ENCODE measurements at regions not wholly inside any gene's neighbourhood (a gene's known extent, or its start where the extent isn't known, plus 50 kb on each side); places are given as distances from the start of the nearest gene placed in this dataset.
"Not testable (repeated sequence)": the region's sequence is repeated elsewhere in the genome, so short reads cannot be mapped to it uniquely, and the experiment has no call there.

DNA sequence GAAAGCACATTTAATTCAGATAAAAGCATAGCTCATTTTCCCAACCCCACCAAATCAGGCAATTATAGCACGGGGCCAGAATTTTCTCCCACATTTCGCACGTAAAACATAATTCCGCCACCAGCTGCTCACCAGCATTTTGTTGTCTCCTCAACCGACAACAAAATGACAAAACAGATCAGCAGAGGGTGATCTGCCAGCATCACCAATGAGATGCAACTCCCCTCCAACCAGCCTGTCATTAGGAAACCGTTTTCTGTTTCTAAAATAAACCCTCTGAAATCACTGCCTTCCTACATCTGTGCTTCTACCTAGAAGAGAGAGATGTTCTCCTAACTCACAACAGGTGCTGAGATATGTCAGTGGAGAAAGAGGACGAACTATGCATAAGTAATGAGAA lies 654.8 kb upstream of the CPEB2 start:
- TF ChIP-seq, protein P1, sequence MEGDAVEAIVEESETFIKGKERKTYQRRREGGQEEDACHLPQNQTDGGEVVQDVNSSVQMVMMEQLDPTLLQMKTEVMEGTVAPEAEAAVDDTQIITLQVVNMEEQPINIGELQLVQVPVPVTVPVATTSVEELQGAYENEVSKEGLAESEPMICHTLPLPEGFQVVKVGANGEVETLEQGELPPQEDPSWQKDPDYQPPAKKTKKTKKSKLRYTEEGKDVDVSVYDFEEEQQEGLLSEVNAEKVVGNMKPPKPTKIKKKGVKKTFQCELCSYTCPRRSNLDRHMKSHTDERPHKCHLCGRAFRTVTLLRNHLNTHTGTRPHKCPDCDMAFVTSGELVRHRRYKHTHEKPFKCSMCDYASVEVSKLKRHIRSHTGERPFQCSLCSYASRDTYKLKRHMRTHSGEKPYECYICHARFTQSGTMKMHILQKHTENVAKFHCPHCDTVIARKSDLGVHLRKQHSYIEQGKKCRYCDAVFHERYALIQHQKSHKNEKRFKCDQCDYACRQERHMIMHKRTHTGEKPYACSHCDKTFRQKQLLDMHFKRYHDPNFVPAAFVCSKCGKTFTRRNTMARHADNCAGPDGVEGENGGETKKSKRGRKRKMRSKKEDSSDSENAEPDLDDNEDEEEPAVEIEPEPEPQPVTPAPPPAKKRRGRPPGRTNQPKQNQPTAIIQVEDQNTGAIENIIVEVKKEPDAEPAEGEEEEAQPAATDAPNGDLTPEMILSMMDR (IDR thresholded peaks at IDR 0.05; ENCODE audit: low read depth, low read length), result no peak
- no peak overlapping the region for H3K4me3 ChIP-seq (replicated peaks in 1 of 2; ENCODE audit: low read depth in 2 of 2, low read length in 2 of 2)
- no peak for DNase-seq (ENCODE audit: low read depth in 2 of 2)

DNA sequence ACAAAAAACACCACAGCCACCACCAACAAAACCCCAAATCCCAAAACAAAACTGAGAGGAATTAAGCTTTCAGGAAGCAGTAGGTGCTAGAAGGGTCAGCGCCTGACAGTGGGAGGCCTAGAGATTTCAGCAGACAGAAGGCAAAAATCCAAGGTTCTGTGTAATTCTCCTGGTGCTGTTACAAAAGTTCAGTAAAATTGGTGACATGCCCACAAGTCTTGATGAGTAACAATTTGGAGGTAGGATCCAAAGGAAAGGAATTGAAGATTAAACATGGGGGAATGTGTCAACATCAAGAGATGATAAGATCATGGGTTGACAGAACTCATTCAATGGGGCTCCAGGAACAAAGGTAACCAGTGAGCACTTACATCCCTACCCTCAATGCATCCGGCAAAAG lies 653.8 kb upstream of the CPEB2 start:
- peak; percentile 29 to 41 for DNase-seq (ENCODE audit: low read depth in 2 of 2)
- TF ChIP-seq, protein P1 (IDR thresholded peaks at IDR 0.05; ENCODE audit: low read depth, low read length), result no peak

DNA sequence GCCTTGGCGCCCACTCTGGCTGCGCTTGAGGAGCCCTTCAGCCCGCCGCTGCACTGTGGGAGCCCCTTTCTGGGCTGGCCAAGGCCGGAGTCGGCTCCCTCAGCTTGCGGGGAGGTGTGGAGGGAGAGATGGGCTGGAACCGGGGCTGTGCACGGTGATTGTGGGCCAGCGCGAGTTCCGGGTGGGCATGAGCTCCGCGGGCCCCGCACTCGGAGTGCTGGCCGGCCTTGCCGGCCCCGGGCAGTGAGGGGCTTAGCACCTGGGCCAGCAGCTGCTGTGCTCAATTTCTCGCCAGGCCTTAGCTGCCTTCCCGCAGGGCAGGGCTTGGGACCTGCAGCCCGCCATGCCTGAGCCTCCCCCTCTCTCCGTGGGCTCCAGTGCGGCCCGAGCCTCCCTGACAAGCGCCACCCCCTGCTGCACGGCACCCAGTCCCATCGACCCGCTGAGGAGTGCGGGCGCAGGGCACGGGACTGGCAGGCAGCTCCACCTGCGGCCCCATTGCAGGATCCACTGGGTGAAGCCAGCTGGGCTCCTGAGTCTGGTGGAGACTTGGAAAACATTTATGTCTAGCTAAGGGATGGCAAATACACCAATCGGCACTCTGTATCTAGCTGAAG lies 643.6 kb upstream of the CPEB2 start:
- DNase-seq (ENCODE audit: low read depth in 2 of 2); H3K4me3 ChIP-seq (replicated peaks in 1 of 2; ENCODE audit: low read depth in 2 of 2, low read length in 2 of 2): not testable (repeated sequence)

More for the DNA sequence above, 653.8 kb upstream of the CPEB2 start:
- no peak overlapping the region for H3K4me3 ChIP-seq (replicated peaks in 1 of 2; ENCODE audit: low read depth in 2 of 2, low read length in 2 of 2)

DNA sequence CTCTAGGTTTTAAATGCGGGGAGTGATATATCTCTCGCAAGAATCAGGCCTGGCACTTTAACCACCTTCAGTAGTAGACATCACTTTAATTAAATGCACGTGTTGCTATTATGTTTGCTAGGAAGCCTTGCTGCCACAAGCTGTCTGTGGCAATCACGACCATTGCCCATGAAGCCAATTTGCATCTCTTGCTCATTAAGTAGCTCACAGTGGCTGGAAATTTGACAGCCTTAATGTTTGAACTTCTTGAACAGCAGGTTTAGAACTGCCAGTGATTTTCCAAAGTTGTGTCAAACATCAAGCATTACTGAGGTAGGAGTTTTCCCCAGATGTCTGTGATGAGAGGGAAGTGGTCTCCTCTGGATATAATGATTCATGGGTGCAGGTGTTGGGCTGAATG lies 642.3 kb upstream of the CPEB2 start:
- TF ChIP-seq, protein P1 (IDR thresholded peaks at IDR 0.05; ENCODE audit: low read depth, low read length), result no peak
- no peak overlapping the region for H3K4me3 ChIP-seq (replicated peaks in 1 of 2; ENCODE audit: low read depth in 2 of 2, low read length in 2 of 2)
- DNase-seq (ENCODE audit: low read depth in 2 of 2), result no peak

DNA sequence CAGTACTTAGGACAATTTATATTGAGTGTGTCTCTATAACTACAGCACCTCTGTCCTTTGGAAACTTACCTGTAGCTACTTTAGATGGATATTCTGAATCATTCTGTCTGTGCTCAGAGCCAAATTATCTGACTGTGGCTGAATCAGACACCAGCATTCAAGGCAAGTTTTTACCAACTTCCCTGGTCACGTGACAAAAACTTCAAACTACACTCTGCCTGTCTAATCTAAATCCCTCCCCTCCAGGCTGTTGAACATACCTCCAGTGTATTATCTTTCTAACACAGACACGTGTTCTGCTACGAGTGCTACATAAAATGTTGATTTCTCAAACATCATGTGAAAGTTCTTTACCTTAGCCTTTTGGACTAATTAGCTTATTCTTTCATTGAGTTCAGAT lies 641.2 kb upstream of the CPEB2 start:
- no peak for DNase-seq (ENCODE audit: low read depth in 2 of 2)
- H3K4me3 ChIP-seq (replicated peaks in 1 of 2; ENCODE audit: low read depth in 2 of 2, low read length in 2 of 2), result no peak overlapping the region
- TF ChIP-seq, protein P1 (IDR thresholded peaks at IDR 0.05; ENCODE audit: low read depth, low read length), result no peak

DNA sequence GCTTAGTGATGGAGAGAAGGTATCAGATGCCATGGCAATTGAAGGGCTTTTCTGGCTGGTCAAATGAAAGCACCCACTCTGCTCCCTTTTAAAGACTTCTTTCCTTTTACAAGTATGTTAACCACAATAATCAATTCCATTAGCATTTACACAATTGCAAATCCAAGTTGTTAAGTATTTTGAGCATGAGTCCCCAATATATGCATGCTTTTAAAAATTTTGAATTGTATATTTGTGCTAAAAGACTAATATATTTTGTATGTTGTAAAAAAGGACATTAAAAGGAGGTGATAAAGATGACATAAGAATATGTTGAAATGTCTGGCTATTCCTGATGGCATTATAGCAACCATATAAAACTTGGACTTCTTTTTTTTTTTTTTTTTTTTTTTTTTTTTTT lies 639.9 kb upstream of the CPEB2 start:
- DNase-seq (ENCODE audit: low read depth in 2 of 2), result no peak
- no peak overlapping the region for H3K4me3 ChIP-seq (replicated peaks in 1 of 2; ENCODE audit: low read depth in 2 of 2, low read length in 2 of 2)
- TF ChIP-seq, protein P1 (IDR thresholded peaks at IDR 0.05; ENCODE audit: low read depth, low read length), result no peak

DNA sequence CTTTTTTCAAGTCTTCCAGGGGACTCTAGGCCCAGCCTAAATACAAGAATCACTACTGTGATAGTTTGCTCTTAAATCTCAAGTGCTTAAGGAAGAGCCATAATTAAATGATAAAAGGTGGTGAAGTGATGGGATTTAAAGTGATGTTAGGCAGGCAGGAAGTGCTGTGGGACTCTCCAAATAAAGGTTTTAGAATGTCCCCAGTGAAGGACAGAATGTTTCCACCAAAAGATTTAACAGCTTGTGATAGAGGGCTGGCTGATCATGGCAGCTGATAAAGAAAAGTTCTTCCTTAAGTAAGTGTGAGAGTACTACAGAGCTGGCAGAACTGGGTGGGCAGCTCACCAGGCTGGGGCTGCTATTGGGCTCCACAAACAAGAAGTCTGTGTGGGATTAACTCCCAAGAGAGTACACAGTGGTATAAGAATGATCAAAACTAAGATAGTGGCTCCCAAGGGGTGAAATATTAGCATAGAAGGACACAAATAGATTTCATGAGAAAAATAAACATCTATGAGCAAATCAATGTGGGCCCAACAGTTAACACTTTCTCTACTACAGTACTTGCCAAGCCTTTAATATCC lies 637.2 kb upstream of the CPEB2 start:
- no peak overlapping the region for H3K4me3 ChIP-seq (replicated peaks in 1 of 2; ENCODE audit: low read depth in 2 of 2, low read length in 2 of 2)
- TF ChIP-seq, protein P1 (IDR thresholded peaks at IDR 0.05; ENCODE audit: low read depth, low read length), result no peak
- DNase-seq (ENCODE audit: low read depth in 2 of 2), result no peak

Measured in cardiac fibroblast (primary cell).